H1 (cell line): ENCODE measurements at regions not wholly inside any gene's neighbourhood (a gene's known extent, or its start where the extent isn't known, plus 50 kb on each side); places are given as distances from the start of the nearest gene placed in this dataset.

Experiments used
- CTCF ChIP-seq, 3 experiments: IDR thresholded peaks; 1 replicate in 2 of 3; 2 replicates in 1 of 3; pipeline versions ENCODE4 v1.5.1 to v1.6.1; 2011; ENCODE audit warnings: low read length in 3 of 3, mild to moderate bottlenecking in 3 of 3, inconsistent platforms in 2 of 3, low read depth in 1 of 3, moderate library complexity in 1 of 3; ENCODE audit not compliant: insufficient read depth in 1 of 3; ENCODE audit errors: control extremely low read depth in 1 of 3
- POLR2A ChIP-seq, 2 experiments: IDR thresholded peaks; 1 replicate in 1 of 2; 2 replicates in 1 of 2; pipeline ENCODE4 v1.6.1; 2011; ENCODE audit warnings: low read depth in 2 of 2, low read length in 2 of 2, mild to moderate bottlenecking in 2 of 2; ENCODE audit errors: control extremely low read depth in 1 of 2
- SRF ChIP-seq: IDR thresholded peaks from 2 replicates; pipeline ENCODE4 v1.6.1; 2011; ENCODE audit warnings: mild to moderate bottlenecking, low read depth, low read length, moderate library complexity

- TF ChIP-seq CTCF (IDR thresholded peaks at IDR 0.05; ENCODE audit: control extremely low read depth in 1 of 3, insufficient read depth in 1 of 3, low read depth in 1 of 3, low read length in 3 of 3) (no peak), POLR2A (IDR thresholded peaks at IDR 0.05; ENCODE audit: control extremely low read depth in 1 of 2, low read depth in 2 of 2, low read length in 2 of 2) (no peak), SRF (no peak)
These were observed 482.6 kb downstream of the PLOD2 start for GRCh38 chr3:145678401-145678800.
